ENCODE measurements at regions not wholly inside any gene's neighbourhood (a gene's known extent, or its start where the extent isn't known, plus 50 kb on each side); places are given as distances from the start of the nearest gene placed in this dataset.
"Not testable (repeated sequence)": the region's sequence is repeated elsewhere in the genome, so short reads cannot be mapped to it uniquely, and the experiment has no call there.

- H3K9ac ChIP-seq; H3K79me2 ChIP-seq (ENCODE audit: insufficient read depth); H3K4me2 ChIP-seq (ENCODE audit: unreplicated experiment); H3K27ac ChIP-seq; H3K4me3 ChIP-seq; H3F3A ChIP-seq (ENCODE audit: insufficient read depth); H3K36me3 ChIP-seq (ENCODE audit: low read depth); H3K4me1 ChIP-seq (ENCODE audit: insufficient read depth); H3K9me2 ChIP-seq (ENCODE audit: insufficient read depth); H2AFZ ChIP-seq; H4K20me1 ChIP-seq (ENCODE audit: insufficient read depth); H3K9me3 ChIP-seq (ENCODE audit: low read depth); in situ Hi-C loops (cut with MboI); DNase-seq: not testable (repeated sequence)
- H3K27me3 ChIP-seq (replicated peaks; ENCODE audit: insufficient read depth) = peaks cover 15% of the 10 kb centered on the region; the same call in 1 of the 2 replicates
- 93 to 96% methylated on average over 3 of the region's 6 CpGs for WGBS, 2 experiments (ENCODE audit: low coverage in 1 of 2, low lambda C conversion rate in 2 of 2, missing lambda C conversion rate in 2 of 2)
These were observed 132.7 kb upstream of the GRK3 start for GRCh38 chr22:25431637-25432342.

- H3K9me2 ChIP-seq (ENCODE audit: insufficient read depth); H3K27ac ChIP-seq; in situ Hi-C loops (cut with MboI); H2AFZ ChIP-seq; H3K4me1 ChIP-seq (ENCODE audit: insufficient read depth); H4K20me1 ChIP-seq (ENCODE audit: insufficient read depth); H3F3A ChIP-seq (ENCODE audit: insufficient read depth); H3K4me3 ChIP-seq; H3K4me2 ChIP-seq (ENCODE audit: unreplicated experiment); H3K79me2 ChIP-seq (ENCODE audit: insufficient read depth); H3K9me3 ChIP-seq (ENCODE audit: low read depth); DNase-seq; H3K36me3 ChIP-seq (ENCODE audit: low read depth); H3K9ac ChIP-seq: not testable (repeated sequence)
- WGBS, 2 experiments (ENCODE audit: low coverage in 1 of 2, low lambda C conversion rate in 2 of 2, missing lambda C conversion rate in 2 of 2) = 37 to 40% methylated on average over 8 of the region's 8 CpGs
- H3K27me3 ChIP-seq (replicated peaks; ENCODE audit: insufficient read depth) = peaks cover 10% of the 10 kb centered on the region; the same call in 1 of the 2 replicates
These were observed 131.0 kb upstream of the GRK3 start for GRCh38 chr22:25433381-25433970.

- no peak for DNase-seq
- Histone ChIP-seq H3K27ac (no peak overlapping the region), H2AFZ (no peak overlapping the region), H3F3A (ENCODE audit: insufficient read depth) (no peaks in the 10 kb centered on the region), H3K4me2 (ENCODE audit: unreplicated experiment) (no peak overlapping the region), H3K4me1 (ENCODE audit: insufficient read depth) (no peaks in the 10 kb centered on the region), H3K9me3 (ENCODE audit: low read depth) (no peaks in the 10 kb centered on the region), H4K20me1 (ENCODE audit: insufficient read depth) (no peaks in the 10 kb centered on the region), H3K36me3 (ENCODE audit: low read depth) (no peaks in the 10 kb centered on the region), H3K79me2 (ENCODE audit: insufficient read depth) (no peaks in the 10 kb centered on the region), H3K4me3 (no peak overlapping the region), H3K27me3 (replicated peaks; ENCODE audit: insufficient read depth) (peaks cover 10% of the 10 kb centered on the region; the same call in 1 of the 2 replicates), H3K9me2 (ENCODE audit: insufficient read depth) (no peaks in the 10 kb centered on the region), H3K9ac (no peak overlapping the region)
- TF ChIP-seq EZH2 (IDR thresholded peaks at IDR 0.05; ENCODE audit: insufficient read depth, poor library complexity, severe bottlenecking) (no peak), EZH2phosphoT487 (IDR thresholded peaks at IDR 0.05; ENCODE audit: insufficient read depth, low read depth) (no peak)
- WGBS, 2 experiments (ENCODE audit: low coverage in 1 of 2, low lambda C conversion rate in 2 of 2, missing lambda C conversion rate in 2 of 2) = 51 to 55% methylated on average over 8 of the region's 8 CpGs
- in situ Hi-C loops (cut with MboI) = no loop called here
These were observed 126.9 kb upstream of the GRK3 start for GRCh38 chr22:25437414-25438160.

GRCh38 chr22:25447067-25447685 lies 117.3 kb upstream of the GRK3 start:
- no peak overlapping the region for H3K9ac ChIP-seq
- H3K36me3 ChIP-seq (ENCODE audit: low read depth) = no peaks in the 10 kb centered on the region
- no peak for DNase-seq
- H3K4me1 ChIP-seq (ENCODE audit: insufficient read depth) = peaks cover 22% of the 10 kb centered on the region
- no peaks in the 10 kb centered on the region for H3K9me3 ChIP-seq (ENCODE audit: low read depth)
- no peaks in the 10 kb centered on the region for H3K27me3 ChIP-seq (replicated peaks; ENCODE audit: insufficient read depth)
- peaks cover 16% of the 10 kb centered on the region for H3F3A ChIP-seq (ENCODE audit: insufficient read depth)
- no peak overlapping the region for H3K4me2 ChIP-seq (ENCODE audit: unreplicated experiment)
- H3K9me2 ChIP-seq (ENCODE audit: insufficient read depth) = no peaks in the 10 kb centered on the region
- WGBS, 2 experiments (ENCODE audit: low coverage in 1 of 2, low lambda C conversion rate in 2 of 2, missing lambda C conversion rate in 2 of 2) = 2 to 3% methylated on average over 4 of the region's 4 CpGs
- TF ChIP-seq EZH2phosphoT487 (IDR thresholded peaks at IDR 0.05; ENCODE audit: insufficient read depth, low read depth) = no peak
- no peak for TF ChIP-seq EZH2 (IDR thresholded peaks at IDR 0.05; ENCODE audit: insufficient read depth, poor library complexity, severe bottlenecking)
- in situ Hi-C loops (cut with MboI) = no loop called here
- H4K20me1 ChIP-seq (ENCODE audit: insufficient read depth) = peaks cover 18% of the 10 kb centered on the region
- peaks cover 43% of the 10 kb centered on the region for H3K79me2 ChIP-seq (ENCODE audit: insufficient read depth)
- no peak overlapping the region for H3K4me3 ChIP-seq
- peak overlapping the region; percentile 78; the same call in 1 of the 2 replicates for H2AFZ ChIP-seq
- H3K27ac ChIP-seq = no peak overlapping the region

All from GM23248 (cell line).